ENCODE measurements at regions not wholly inside any gene's neighbourhood (a gene's known extent, or its start where the extent isn't known, plus 50 kb on each side); places are given as distances from the start of the nearest gene placed in this dataset.

- H3K79me2 ChIP-seq (ENCODE audit: insufficient read depth, low read length), result no peaks in the 10 kb centered on the region
- WGBS (ENCODE audit: extremely low coverage, insufficient read length, low lambda C conversion rate), result no CpG with 5 or more reads among the region's 1 CpG
These were observed 318.1 kb downstream of the TRIB2 start for GRCh38 chr2:13034861-13035260.

More at GRCh38 chr2:13034861-13035260, 318.1 kb downstream of the TRIB2 start:
- no peaks in the 10 kb centered on the region for H3K4me1 ChIP-seq (ENCODE audit: insufficient read depth, low read length)
- TF ChIP-seq CTCF (conservative IDR thresholded peaks at IDR 0.05), result no peak
- Mint-ChIP-seq H3K27ac (no peak overlapping the region), H3K36me3 (ENCODE audit: insufficient read depth in 1 of 3, low read depth in 3 of 3) (no peaks in the 10 kb centered on the region), H3K4me1 (no peaks in the 10 kb centered on the region), H3K27me3 (ENCODE audit: low read depth) (no peaks in the 10 kb centered on the region; the same call in 1 of the 2 replicates), H3K4me3 (no peak overlapping the region), H3K9me3 (no peaks in the 10 kb centered on the region)
- H2AK5ac ChIP-seq (ENCODE audit: insufficient read length, low read length), result no peak overlapping the region
- no peak overlapping the region for H3T11ph ChIP-seq (ENCODE audit: low read length)
- H3K9ac ChIP-seq (ENCODE audit: extremely low read depth, insufficient read length, low read length), result no peak overlapping the region
- H3K56ac ChIP-seq (ENCODE audit: insufficient read length, low read depth, low read length), result no peak overlapping the region
- H3K9me3 ChIP-seq (ENCODE audit: control insufficient read depth, low read depth, low read length), result no peaks in the 10 kb centered on the region
- H4K8ac ChIP-seq (replicated peaks; ENCODE audit: insufficient read length, low read depth, low read length), result no peak overlapping the region
- H2BK20ac ChIP-seq (ENCODE audit: low read depth, low read length, poor library complexity, severe bottlenecking), result no peak overlapping the region
- no peak overlapping the region for H3K23ac ChIP-seq (ENCODE audit: insufficient read length, low read depth, low read length)
- no peak overlapping the region for H3K14ac ChIP-seq (ENCODE audit: insufficient read depth, low read length)
- no peak for DNase-seq
- no peak overlapping the region for H2BK120ac ChIP-seq (ENCODE audit: low read depth, low read length, poor library complexity, severe bottlenecking)
- no peak overlapping the region for H2AFZ ChIP-seq (ENCODE audit: low read length)
- no peak overlapping the region for H2BK5ac ChIP-seq (ENCODE audit: insufficient read length, low read length)
- no peak overlapping the region for H2BK12ac ChIP-seq (ENCODE audit: insufficient read length, low read depth, low read length)
- no peaks in the 10 kb centered on the region for H3K27me3 ChIP-seq (ENCODE audit: insufficient read depth, low read length)
- H4K20me1 ChIP-seq (ENCODE audit: control insufficient read depth, insufficient read depth, insufficient read length), result no peaks in the 10 kb centered on the region
- no peak overlapping the region for H3K18ac ChIP-seq (ENCODE audit: insufficient read length, low read depth, low read length)
- no peaks in the 10 kb centered on the region for H3K23me2 ChIP-seq (ENCODE audit: insufficient read length, low read depth, low read length, poor library complexity, severe bottlenecking)
- H4K91ac ChIP-seq (ENCODE audit: insufficient read length, low read depth, low read length), result no peak overlapping the region
- no peaks in the 10 kb centered on the region for H3K79me1 ChIP-seq (ENCODE audit: insufficient read depth, low read depth, low read length, poor library complexity, severe bottlenecking)
- H4K5ac ChIP-seq (ENCODE audit: insufficient read length, low read depth, low read length), result no peak overlapping the region
- no peak overlapping the region for H2BK15ac ChIP-seq (ENCODE audit: low read depth, low read length)
- H3K4ac ChIP-seq (ENCODE audit: low read depth, low read length), result no peak overlapping the region
- H3K27ac ChIP-seq (ENCODE audit: insufficient read length, low read depth, low read length), result no peak overlapping the region
- no peak overlapping the region for H3K4me2 ChIP-seq (ENCODE audit: insufficient read depth, insufficient read length, low read length)
